Thyroid gland (tissue), 4 donors: ENCODE measurements at regions not wholly inside any gene's neighbourhood (a gene's known extent, or its start where the extent isn't known, plus 50 kb on each side); places are given as distances from the start of the nearest gene placed in this dataset.

ENCODE experiments used
- POLR2A ChIP-seq, 2 donors: fragments of 450-650 bp; IDR thresholded peaks; one replicate each; pipeline ENCODE4 v1.6.1; 2017; ENCODE audit warnings: antibody characterized with exemption in 2 of 2, mild to moderate bottlenecking in 2 of 2, moderate library complexity in 1 of 2
- TF ChIP-seq, protein P1 (sequence below), 6 experiments: fragments of 200-600 bp in 3 of 6; fragments of 450-650 bp in 3 of 6; sonication (generic) in 3 of 6; IDR thresholded peaks; one replicate each; pipeline ENCODE4 v1.5.1; 2016 to 2019; ENCODE audit warnings: antibody characterized with exemption in 6 of 6, mild to moderate bottlenecking in 2 of 6, inconsistent platforms in 1 of 6, moderate library complexity in 1 of 6

DNA sequence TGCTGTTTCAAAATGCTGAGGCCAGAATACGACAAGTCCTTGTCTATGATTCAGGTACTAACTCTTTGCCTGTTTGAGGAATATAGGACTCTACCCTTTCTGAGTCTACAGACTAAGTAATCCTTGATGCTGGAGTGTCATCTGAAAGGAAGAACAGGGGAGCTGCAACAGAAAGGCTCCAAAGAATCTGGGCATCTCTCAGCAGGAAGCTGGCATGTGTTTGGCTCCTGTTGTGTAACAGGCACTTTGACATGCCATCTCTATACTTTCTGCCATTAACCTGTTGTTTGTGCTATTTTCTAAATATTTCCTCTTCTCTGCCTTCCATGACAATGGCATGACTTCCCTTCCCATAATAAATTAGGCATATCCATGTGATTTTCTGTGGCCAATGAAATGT lies 409.5 kb downstream of the ADRA2A start:
- TF ChIP-seq, protein P1, sequence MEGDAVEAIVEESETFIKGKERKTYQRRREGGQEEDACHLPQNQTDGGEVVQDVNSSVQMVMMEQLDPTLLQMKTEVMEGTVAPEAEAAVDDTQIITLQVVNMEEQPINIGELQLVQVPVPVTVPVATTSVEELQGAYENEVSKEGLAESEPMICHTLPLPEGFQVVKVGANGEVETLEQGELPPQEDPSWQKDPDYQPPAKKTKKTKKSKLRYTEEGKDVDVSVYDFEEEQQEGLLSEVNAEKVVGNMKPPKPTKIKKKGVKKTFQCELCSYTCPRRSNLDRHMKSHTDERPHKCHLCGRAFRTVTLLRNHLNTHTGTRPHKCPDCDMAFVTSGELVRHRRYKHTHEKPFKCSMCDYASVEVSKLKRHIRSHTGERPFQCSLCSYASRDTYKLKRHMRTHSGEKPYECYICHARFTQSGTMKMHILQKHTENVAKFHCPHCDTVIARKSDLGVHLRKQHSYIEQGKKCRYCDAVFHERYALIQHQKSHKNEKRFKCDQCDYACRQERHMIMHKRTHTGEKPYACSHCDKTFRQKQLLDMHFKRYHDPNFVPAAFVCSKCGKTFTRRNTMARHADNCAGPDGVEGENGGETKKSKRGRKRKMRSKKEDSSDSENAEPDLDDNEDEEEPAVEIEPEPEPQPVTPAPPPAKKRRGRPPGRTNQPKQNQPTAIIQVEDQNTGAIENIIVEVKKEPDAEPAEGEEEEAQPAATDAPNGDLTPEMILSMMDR (IDR thresholded peaks at IDR 0.05), result no peak
- TF ChIP-seq POLR2A (IDR thresholded peaks at IDR 0.05), result no peak
